GM06990 (cell line): ENCODE measurements at regions not wholly inside any gene's neighbourhood (a gene's known extent, or its start where the extent isn't known, plus 50 kb on each side); places are given as distances from the start of the nearest gene placed in this dataset.

Experiments
- DNase-seq: peaks from one replicate; pipeline ENCODE4 v3.0.0-alpha.2; 2011; ENCODE audit not compliant: insufficient read length; ENCODE audit errors: extremely low read depth
- H3K27me3 ChIP-seq: replicated peaks from 2 replicates; pipeline ENCODE4 v1.6.0; 2011; ENCODE audit warnings: low read length; ENCODE audit not compliant: control insufficient read depth, insufficient read depth
- H3K36me3 ChIP-seq: 2 replicates; pipeline ENCODE4 v1.5.1; 2011; ENCODE audit warnings: low read length; ENCODE audit not compliant: control insufficient read depth, insufficient read depth
- H3K4me3 ChIP-seq: replicated peaks from 2 replicates; pipeline ENCODE4 v1.5.1; 2011; ENCODE audit warnings: low read depth, mild to moderate bottlenecking, control low read depth, low read length
- CTCF ChIP-seq: IDR thresholded peaks from 2 replicates; pipeline ENCODE4 v1.5.1; 2011; ENCODE audit warnings: low read length, control low read depth, mild to moderate bottlenecking, inconsistent platforms; ENCODE audit not compliant: insufficient read depth, poor library complexity, severe bottlenecking

- no peak for TF ChIP-seq CTCF
- H3K27me3 ChIP-seq: no peaks in the 10 kb centered on the region; the same call in 1 of the 2 replicates
- no peak for DNase-seq
- H3K4me3 ChIP-seq: no peak overlapping the region
- no peaks in the 10 kb centered on the region for H3K36me3 ChIP-seq
These were observed 262.6 kb downstream of the RPLP1 start for GRCh38 chr15:69715210-69715609.

GRCh38 chr15:69718436-69718835 is 265.8 kb downstream of the RPLP1 start:
- Histone ChIP-seq H3K36me3 (no peaks in the 10 kb centered on the region), H3K4me3 (no peak overlapping the region), H3K27me3 (peaks cover 3% of the 10 kb centered on the region)
- TF ChIP-seq CTCF: no peak
- no peak for DNase-seq

- DNase-seq: no peak
- H3K36me3 ChIP-seq: no peaks in the 10 kb centered on the region
- H3K27me3 ChIP-seq: peaks cover 3% of the 10 kb centered on the region
- H3K4me3 ChIP-seq: no peak overlapping the region
- no peak for TF ChIP-seq CTCF
These were observed 266.3 kb downstream of the RPLP1 start for GRCh38 chr15:69718916-69719315.

GRCh38 chr15:69719527-69720240 is 267.1 kb downstream of the RPLP1 start:
- TF ChIP-seq CTCF: no peak
- Histone ChIP-seq H3K27me3 (peaks cover 3% of the 10 kb centered on the region), H3K36me3 (no peaks in the 10 kb centered on the region), H3K4me3 (no peak overlapping the region)
- no peak for DNase-seq

- Histone ChIP-seq H3K27me3 (peaks cover 3% of the 10 kb centered on the region), H3K4me3 (no peak overlapping the region), H3K36me3 (no peaks in the 10 kb centered on the region)
- TF ChIP-seq CTCF: no peak
- no peak for DNase-seq
These were observed 267.9 kb downstream of the RPLP1 start for GRCh38 chr15:69720536-69720935.

- Histone ChIP-seq H3K4me3 (no peak overlapping the region), H3K36me3 (no peaks in the 10 kb centered on the region), H3K27me3 (peaks cover 3% of the 10 kb centered on the region)
- DNase-seq: no peak
- no peak for TF ChIP-seq CTCF
These were observed 270.3 kb downstream of the RPLP1 start for GRCh38 chr15:69722924-69723323.
